GM18868 (cell line): ENCODE measurements at regions not wholly inside any gene's neighbourhood (a gene's known extent, or its start where the extent isn't known, plus 50 kb on each side); places are given as distances from the start of the nearest gene placed in this dataset.
"Not testable (repeated sequence)": the region's sequence is repeated elsewhere in the genome, so short reads cannot be mapped to it uniquely, and the experiment has no call there.

Source experiments
- ATAC-seq: cut with Tn5 transposase; IDR thresholded peaks from one replicate; pipeline ENCODE4 v1.9.1; 2021; ENCODE audit warnings: mild to moderate bottlenecking, moderate library complexity; ENCODE audit not compliant: unreplicated experiment

- ATAC-seq, result no peak
Measured at GRCh38 chr7:79786187-79786586, 332.7 kb upstream of the MAGI2 start.

- no peak for ATAC-seq
Measured at GRCh38 chr7:79785556-79785955, 332.1 kb upstream of the MAGI2 start.

GRCh38 chr7:79782906-79783305, 329.4 kb upstream of the MAGI2 start:
- ATAC-seq, result no peak

GRCh38 chr7:79782256-79782655, 328.8 kb upstream of the MAGI2 start:
- ATAC-seq, result no peak

- ATAC-seq, result no peak
Measured at GRCh38 chr7:79781716-79782115, 328.2 kb upstream of the MAGI2 start.

- ATAC-seq, result no peak
Measured at GRCh38 chr7:79778786-79779770, 325.6 kb upstream of the MAGI2 start.

- ATAC-seq, result no peak
Measured at GRCh38 chr7:79775911-79776310, 322.4 kb upstream of the MAGI2 start.

GRCh38 chr7:79774150-79774549, 320.7 kb upstream of the MAGI2 start:
- ATAC-seq, result no peak

- ATAC-seq, result no peak
Measured at GRCh38 chr7:79770970-79771369, 317.5 kb upstream of the MAGI2 start.

GRCh38 chr7:79770063-79770462, 316.6 kb upstream of the MAGI2 start:
- no peak for ATAC-seq

- ATAC-seq, result not testable (repeated sequence)
Measured at GRCh38 chr7:79767876-79768560, 314.6 kb upstream of the MAGI2 start.

- ATAC-seq, result not testable (repeated sequence)
Measured at GRCh38 chr7:79767192-79767591, 313.7 kb upstream of the MAGI2 start.

GRCh38 chr7:79761876-79762429, 308.5 kb upstream of the MAGI2 start:
- no peak for ATAC-seq

- not testable (repeated sequence) for ATAC-seq
Measured at GRCh38 chr7:79750941-79751340, 297.5 kb upstream of the MAGI2 start.

- ATAC-seq, result no peak
Measured at GRCh38 chr7:79749856-79750255, 296.4 kb upstream of the MAGI2 start.

- ATAC-seq, result no peak
Measured at GRCh38 chr7:79741684-79742083, 288.2 kb upstream of the MAGI2 start.

- ATAC-seq, result no peak
Measured at GRCh38 chr7:79740076-79740475, 286.6 kb upstream of the MAGI2 start.

GRCh38 chr7:79739036-79739709, 285.7 kb upstream of the MAGI2 start:
- ATAC-seq, result not testable (repeated sequence)

- ATAC-seq, result no peak
Measured at GRCh38 chr7:79736418-79736817, 283.0 kb upstream of the MAGI2 start.

- ATAC-seq, result no peak
Measured at GRCh38 chr7:79735012-79735411, 281.5 kb upstream of the MAGI2 start.

GRCh38 chr7:79734181-79734580, 280.7 kb upstream of the MAGI2 start:
- no peak for ATAC-seq
